Progenitor cell of endocrine pancreas (in vitro differentiated cells): ENCODE measurements at regions not wholly inside any gene's neighbourhood (a gene's known extent, or its start where the extent isn't known, plus 50 kb on each side); places are given as distances from the start of the nearest gene placed in this dataset.

Experiments
- DNase-seq: peaks from one replicate; pipeline ENCODE4 v3.0.0; 2021; ENCODE audit warnings: low spot score; ENCODE audit not compliant: unreplicated experiment
- H3K27ac Mint-ChIP-seq: 2 replicates; pipeline ENCODE4 v1.8.0; 2021; ENCODE audit warnings: mild to moderate bottlenecking, moderate library complexity, mixed read lengths
- H3K27me3 Mint-ChIP-seq: 2 replicates; pipeline ENCODE4 v1.8.0; 2021; ENCODE audit warnings: mixed read lengths
- H3K36me3 Mint-ChIP-seq: 2 replicates; pipeline ENCODE4 v1.8.0; 2022; ENCODE audit warnings: mixed read lengths; ENCODE audit not compliant: insufficient read depth
- H3K4me1 Mint-ChIP-seq: 2 replicates; pipeline ENCODE4 v1.8.0; 2021; ENCODE audit warnings: low read depth, mixed read lengths
- H3K4me3 Mint-ChIP-seq: 2 replicates; pipeline ENCODE4 v1.8.0; 2021; ENCODE audit warnings: low read depth, mild to moderate bottlenecking, moderate library complexity, mixed read lengths
- H3K9me3 Mint-ChIP-seq: 2 replicates; pipeline ENCODE4 v1.8.0; 2021; ENCODE audit warnings: low read depth, mixed read lengths
- CTCF ChIP-seq: fragments of 200-600 bp; sonication (generic); IDR thresholded peaks from one replicate; pipeline ENCODE4 v1.5.0; 2021; ENCODE audit warnings: antibody characterized with exemption, mild to moderate bottlenecking; ENCODE audit not compliant: unreplicated experiment

- no peak for DNase-seq
- Mint-ChIP-seq H3K4me3 (no peak overlapping the region), H3K27ac (no peak overlapping the region), H3K27me3 (no peaks in the 10 kb centered on the region), H3K4me1 (peaks cover 7% of the 10 kb centered on the region), H3K36me3 (peaks cover 2% of the 10 kb centered on the region), H3K9me3 (peaks cover 6% of the 10 kb centered on the region)
- no peak for TF ChIP-seq CTCF
Observed at GRCh38 chr4:116522922-116523321, 562.5 kb downstream of the TRAM1L1 start.

GRCh38 chr4:116520886-116521285 lies 564.5 kb downstream of the TRAM1L1 start:
- TF ChIP-seq CTCF, result no peak
- Mint-ChIP-seq H3K4me3 (no peak overlapping the region), H3K27ac (no peak overlapping the region), H3K27me3 (no peaks in the 10 kb centered on the region), H3K36me3 (peaks cover 2% of the 10 kb centered on the region), H3K4me1 (no peaks in the 10 kb centered on the region), H3K9me3 (peaks cover 6% of the 10 kb centered on the region)
- DNase-seq, result no peak

- no peak overlapping the region for H3K4me3 Mint-ChIP-seq
- no peaks in the 10 kb centered on the region for H3K27me3 Mint-ChIP-seq
- peaks cover 2% of the 10 kb centered on the region for H3K36me3 Mint-ChIP-seq
- DNase-seq, result no peak
- peaks cover 6% of the 10 kb centered on the region for H3K4me1 Mint-ChIP-seq
- no peak for TF ChIP-seq CTCF
- H3K27ac Mint-ChIP-seq, result no peak overlapping the region
- H3K9me3 Mint-ChIP-seq, result peaks cover 13% of the 10 kb centered on the region
Observed at GRCh38 chr4:116516711-116517110, 568.7 kb downstream of the TRAM1L1 start.

- Mint-ChIP-seq H3K36me3 (peaks cover 2% of the 10 kb centered on the region), H3K27ac (no peak overlapping the region), H3K4me1 (peaks cover 6% of the 10 kb centered on the region), H3K27me3 (no peaks in the 10 kb centered on the region), H3K9me3 (peaks cover 13% of the 10 kb centered on the region), H3K4me3 (no peak overlapping the region)
- TF ChIP-seq CTCF, result no peak
- no peak for DNase-seq
Observed at GRCh38 chr4:116515959-116516358, 569.4 kb downstream of the TRAM1L1 start.

GRCh38 chr4:116512552-116512951 lies 572.8 kb downstream of the TRAM1L1 start:
- Mint-ChIP-seq H3K27ac (no peak overlapping the region), H3K4me1 (peaks cover 8% of the 10 kb centered on the region), H3K36me3 (no peaks in the 10 kb centered on the region), H3K27me3 (no peaks in the 10 kb centered on the region), H3K4me3 (no peak overlapping the region), H3K9me3 (peaks cover 7% of the 10 kb centered on the region)
- no peak for TF ChIP-seq CTCF
- DNase-seq, result no peak
